ENCODE measurements at regions not wholly inside any gene's neighbourhood (a gene's known extent, or its start where the extent isn't known, plus 50 kb on each side); places are given as distances from the start of the nearest gene placed in this dataset.
"Not testable (repeated sequence)": the region's sequence is repeated elsewhere in the genome, so short reads cannot be mapped to it uniquely, and the experiment has no call there.

DNA sequence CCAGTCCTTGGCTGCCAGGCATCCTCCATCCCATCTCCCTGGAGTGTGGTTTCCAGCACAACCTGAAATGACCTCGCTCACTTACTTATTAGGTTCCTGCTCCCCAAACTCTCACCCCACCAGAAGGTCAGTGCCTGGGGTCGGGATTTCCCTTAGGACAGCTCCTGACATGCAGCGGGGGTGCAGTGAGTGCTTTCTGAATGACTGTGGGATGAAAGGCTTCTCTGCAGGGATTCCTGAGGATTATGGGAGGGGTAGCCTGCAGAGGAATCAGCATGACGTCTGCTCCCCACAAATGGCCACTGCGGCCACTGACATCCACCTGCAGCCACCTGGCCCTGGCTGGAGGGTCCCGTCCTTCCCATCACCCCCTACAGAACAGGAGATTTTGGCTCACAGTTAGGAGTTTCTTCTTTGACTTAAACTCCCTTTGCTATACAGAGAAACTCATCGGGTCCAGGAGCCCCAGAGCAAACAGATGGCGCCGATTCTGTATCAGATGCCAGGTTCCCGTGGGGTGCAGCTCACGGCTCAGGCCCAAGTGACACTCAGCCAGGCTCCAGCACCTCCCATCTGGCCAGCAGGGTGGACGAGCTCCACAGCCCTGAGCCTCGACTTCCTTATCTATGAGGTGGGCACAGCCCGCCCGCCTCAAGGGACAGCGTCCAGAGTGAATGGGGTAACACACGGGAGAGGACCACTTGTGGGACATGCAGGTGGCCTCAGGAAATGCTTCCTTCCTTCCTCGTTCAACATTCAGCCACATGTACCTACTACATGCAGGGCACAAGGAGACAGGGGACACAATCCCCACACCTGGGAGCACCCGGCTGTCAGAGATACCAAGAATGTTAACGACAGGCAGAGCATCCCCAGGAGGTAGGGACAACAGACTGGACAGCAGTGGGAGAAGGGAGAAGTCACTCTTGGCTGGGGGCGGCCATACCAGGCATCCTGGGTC, 69.8 kb downstream of the RMI2 start:
- no peak for DNase-seq (ENCODE audit: low spot score)

DNA sequence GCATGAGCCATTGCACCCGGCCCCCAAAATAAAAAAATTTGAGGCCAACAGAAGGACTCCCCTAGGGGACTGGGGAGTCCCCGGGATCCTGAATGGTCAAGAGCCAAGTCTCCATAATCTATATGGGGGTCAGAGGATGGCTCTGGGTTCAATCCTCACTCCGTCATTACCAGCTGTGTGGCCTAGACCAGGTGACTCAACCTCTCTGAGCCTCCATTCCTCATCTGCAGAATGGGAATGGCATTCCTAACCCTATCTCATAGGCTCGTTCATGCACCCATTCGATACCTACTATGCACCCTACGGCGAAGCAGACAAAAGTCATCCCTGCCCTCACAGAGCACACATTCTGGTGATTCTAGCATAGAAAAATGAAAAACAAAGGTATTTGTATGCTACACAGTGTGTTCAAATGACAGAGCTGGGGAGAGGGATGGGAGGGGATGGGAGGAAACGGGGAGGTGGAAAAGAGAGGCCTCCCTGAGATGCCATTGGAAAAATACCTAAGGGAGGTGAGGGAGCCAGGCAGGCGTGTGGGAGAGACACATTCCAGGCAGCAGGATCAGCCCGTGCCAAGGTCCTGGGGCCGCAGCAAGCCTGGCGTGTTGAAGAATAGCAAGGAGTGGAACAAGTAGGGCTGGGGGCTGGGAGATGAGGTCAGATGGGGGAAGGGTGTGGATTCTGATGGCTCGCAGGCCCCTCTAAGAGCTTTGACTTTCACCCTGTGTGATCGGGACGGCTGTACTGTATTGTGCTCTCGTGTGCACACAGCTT, 71.2 kb downstream of the RMI2 start:
- DNase-seq (ENCODE audit: low spot score) = no peak

DNA sequence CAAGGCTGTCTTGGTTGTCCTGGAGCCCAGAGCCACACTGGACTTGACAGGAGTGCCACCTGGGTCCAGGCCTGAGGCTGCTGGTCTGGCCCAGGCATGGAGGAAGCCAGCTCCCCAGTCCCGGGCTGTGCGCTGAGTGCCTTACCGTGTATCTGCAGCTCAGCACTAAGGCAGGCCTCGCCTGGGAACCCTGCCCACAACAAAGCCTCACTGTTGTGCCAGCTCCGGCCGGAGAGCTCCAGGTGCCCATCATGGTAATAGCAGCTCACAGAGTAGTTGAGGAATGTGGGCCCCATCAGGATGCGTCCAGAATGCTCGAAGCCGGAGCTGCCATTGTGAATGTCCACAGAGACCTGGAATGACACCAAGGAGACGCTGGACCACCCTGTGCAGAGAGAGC, 72.2 kb downstream of the RMI2 start:
- DNase-seq (ENCODE audit: low spot score) = no peak

DNA sequence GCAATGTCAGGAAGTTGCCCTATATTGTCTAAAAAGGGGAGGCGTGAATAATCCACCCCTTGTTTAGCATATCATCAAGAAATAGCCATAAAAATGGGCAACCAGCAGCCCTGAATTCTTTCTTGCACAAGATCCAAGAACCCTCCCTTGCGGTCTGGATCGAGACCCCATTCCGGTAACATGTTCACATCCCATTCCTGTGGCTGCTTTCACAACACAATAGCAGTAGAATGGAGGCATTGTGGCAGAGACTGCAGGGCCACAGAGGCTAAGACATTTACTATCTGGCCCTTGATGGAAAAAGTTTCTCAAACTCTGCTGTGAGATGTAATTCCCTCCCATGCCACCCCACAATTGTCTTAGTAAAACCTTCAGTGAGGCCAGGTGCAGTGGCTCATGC, 73.2 kb downstream of the RMI2 start:
- no peak for DNase-seq (ENCODE audit: low spot score)

DNA sequence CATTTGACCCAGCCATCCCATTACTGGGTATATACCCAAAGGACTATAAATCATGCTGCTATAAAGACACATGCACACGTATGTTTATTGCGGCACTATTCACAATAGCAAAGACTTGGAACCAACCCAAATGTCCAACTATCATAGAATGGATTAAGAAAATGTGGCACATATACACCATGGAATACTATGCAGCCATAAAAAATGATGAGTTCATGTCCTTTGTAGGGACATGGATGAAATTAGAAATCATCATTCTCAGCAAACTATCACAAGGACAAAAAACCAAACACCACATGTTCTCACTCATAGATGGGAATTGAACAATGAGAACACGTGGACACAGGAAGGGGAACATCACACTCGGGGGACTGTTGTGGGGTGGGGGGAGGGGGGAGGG, 74.8 kb downstream of the RMI2 start:
- DNase-seq (ENCODE audit: low spot score) = not testable (repeated sequence)

DNA sequence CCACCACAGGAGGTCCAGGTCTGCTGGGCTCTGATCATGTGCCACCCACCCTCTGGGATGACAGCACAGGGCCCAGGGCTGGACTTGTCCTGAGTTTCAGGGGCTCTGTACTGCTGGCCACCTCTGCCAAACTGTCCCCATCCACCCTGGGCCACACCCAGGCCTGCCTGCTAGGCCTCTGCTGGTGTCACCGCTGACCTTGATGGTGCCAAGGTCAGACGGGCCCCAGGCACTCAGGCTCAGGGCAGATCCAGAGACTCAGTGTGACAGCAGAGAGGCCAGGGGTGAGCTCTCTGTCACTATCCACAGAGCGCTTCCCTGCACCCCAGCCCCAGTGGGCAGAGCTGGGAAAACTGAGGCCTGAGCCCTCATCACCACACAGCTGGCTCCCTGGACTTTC, 75.6 kb downstream of the RMI2 start:
- DNase-seq (ENCODE audit: low spot score) = no peak

GRCh38 chr16:11422381-11423314, 77.4 kb downstream of the RMI2 start:
- no peak for DNase-seq (ENCODE audit: low spot score)

GRCh38 chr16:11423315-11424117, 78.3 kb downstream of the RMI2 start:
- no peak for DNase-seq (ENCODE audit: low spot score)

- no peak for DNase-seq (ENCODE audit: low spot score)
Observed at GRCh38 chr16:11424118-11424460, 78.8 kb downstream of the RMI2 start.

GRCh38 chr16:11425140-11425539, 79.9 kb downstream of the RMI2 start:
- DNase-seq (ENCODE audit: low spot score) = no peak

DNA sequence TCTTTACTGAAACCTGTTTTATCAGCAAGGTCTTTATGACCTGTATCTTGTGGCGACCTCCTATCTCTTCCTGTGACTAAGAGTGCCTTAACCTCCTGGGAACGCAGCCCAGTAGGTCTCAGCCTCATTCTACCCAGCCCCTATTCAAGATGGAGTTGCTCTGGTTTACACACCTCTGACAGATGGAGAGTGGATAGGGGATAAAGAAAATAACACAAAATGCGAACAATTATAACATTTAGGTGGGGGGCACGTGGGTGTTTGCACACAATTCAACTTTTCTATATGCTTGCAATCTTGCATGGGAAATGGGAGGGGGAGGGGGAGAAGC, 83.3 kb downstream of the RMI2 start:
- DNase-seq (ENCODE audit: low spot score) = no peak

DNA sequence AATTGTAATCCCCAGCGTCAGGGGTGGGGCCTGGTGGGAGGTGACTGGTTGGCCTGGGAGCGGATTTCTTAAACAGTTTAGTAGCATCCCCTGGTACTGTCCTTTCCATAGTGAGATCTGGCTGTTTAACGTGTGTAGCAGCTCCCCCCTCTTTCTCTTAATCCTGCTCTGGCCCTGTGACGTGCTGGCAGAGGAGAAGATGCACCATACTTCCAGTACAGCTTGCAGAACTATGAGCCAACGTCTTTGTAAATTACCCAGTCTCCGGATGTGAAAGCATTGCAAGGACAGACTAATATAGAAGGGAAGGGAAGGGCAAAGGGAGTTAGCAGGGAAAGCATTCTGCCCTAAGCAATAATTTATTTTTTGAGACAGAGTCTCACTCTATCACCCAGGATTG, 83.9 kb downstream of the RMI2 start:
- no peak for DNase-seq (ENCODE audit: low spot score)

GRCh38 chr16:11429823-11430222, 84.6 kb downstream of the RMI2 start:
- no peak for DNase-seq (ENCODE audit: low spot score)

- DNase-seq (ENCODE audit: low spot score) = no peak
Observed at GRCh38 chr16:11430601-11431317, 85.5 kb downstream of the RMI2 start.

DNA sequence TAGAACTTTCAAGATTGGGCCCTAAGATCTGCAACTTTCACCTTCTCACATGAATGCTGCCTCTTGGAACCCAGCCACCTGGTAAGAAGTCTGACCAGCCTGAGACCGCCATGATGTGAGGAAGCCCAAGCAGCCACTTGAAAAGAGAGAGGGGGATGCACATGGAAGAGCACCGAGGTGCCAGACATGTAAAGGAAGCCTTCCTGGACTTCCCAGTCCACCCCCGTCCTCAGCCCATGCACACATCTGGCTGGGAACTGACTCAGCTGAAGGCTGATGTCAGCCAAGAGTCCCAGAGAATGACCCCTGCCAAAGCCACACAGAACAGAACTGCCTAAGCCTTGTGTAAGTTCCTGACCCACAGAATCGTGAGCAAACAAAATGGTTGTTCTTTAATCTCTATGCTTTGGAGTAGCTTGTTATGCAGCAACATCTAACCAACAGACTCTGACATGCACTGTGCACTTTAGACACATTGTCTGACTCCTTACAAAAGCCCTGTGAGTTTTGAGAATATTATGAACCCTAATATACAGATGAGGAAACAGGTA, 86.7 kb downstream of the RMI2 start:
- no peak for DNase-seq (ENCODE audit: low spot score)

DNA sequence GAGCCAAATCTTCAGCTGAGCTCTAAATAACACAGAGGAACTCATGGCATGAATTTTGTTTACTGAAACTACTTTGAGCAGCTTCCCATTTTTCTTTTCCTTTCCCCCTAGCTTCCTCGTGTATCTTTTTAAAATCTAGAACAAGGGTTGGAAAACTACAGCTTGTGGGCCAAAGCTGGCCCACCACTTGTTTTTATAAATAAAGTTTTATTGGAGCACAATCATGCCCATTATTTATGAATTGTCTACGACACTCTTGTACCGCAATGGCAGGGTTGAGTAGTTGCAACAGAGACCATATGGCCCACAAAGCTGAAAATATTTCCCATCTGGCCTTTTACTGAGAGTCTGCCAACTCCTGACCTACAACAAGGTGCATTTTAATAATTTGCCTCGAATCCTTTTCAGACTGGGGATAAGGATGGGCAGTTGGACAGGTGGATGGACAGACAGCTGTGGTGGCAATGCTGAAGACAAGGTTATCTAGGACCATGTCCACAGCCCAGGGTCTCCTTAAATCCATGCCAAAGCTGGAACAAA, 87.7 kb downstream of the RMI2 start:
- no peak for DNase-seq (ENCODE audit: low spot score)

- no peak for DNase-seq (ENCODE audit: low spot score)
Observed at GRCh38 chr16:11435576-11435975, 90.3 kb downstream of the RMI2 start.

GRCh38 chr16:11437069-11437468, 91.8 kb downstream of the RMI2 start:
- no peak for DNase-seq (ENCODE audit: low spot score)

- DNase-seq (ENCODE audit: low spot score) = no peak
Observed at GRCh38 chr16:11439790-11440656, 94.8 kb downstream of the RMI2 start.

Data from D341Med (cell line).